HG02885 (cell line): ENCODE measurements at regions not wholly inside any gene's neighbourhood (a gene's known extent, or its start where the extent isn't known, plus 50 kb on each side); places are given as distances from the start of the nearest gene placed in this dataset.

Source experiments
- ATAC-seq: cut with Tn5 transposase; IDR thresholded peaks from one replicate; pipeline ENCODE4 v1.9.1; 2021; ENCODE audit warnings: mild to moderate bottlenecking; ENCODE audit not compliant: unreplicated experiment, poor library complexity

DNA sequence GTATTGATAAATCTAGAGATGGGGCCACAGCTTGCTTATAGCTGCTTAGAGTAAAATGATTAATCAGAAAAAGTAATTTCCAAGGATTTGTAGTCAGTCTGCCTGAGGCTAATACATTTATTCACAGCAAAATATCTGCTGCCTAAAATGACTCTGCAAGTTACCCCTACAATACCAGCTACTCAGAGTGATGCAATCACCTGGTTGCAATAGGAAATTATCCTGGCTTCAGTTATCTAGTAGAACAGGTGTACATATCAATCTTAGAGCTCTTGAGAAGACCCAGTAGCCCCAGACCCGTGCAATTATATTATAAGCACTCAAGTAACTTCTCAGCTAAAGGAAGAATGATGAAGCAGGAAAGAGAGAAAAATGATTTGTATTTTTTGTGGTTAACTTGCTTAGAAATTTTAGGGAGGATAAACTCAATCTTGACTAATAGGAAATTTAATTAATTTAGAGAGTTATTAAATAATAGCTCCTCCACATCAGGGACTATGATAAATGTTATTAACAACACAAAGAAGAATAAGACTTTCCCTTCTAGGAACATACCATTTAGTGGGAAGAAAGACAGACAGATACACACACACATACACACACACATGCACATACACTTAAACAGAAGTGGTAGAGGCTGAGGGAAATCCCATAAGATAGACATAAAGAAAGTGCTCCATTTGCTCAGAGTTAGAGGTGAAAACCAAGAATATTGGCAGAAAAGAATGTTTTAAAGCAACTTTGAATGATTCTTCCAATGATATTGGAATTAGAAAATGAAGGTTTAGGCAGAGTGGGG lies 140.4 kb upstream of the PRSS1 start:
- no peak for ATAC-seq

GRCh38 chr7:142607351-142607750 lies 141.9 kb upstream of the PRSS1 start:
- no peak for ATAC-seq

GRCh38 chr7:142606081-142606480 lies 143.2 kb upstream of the PRSS1 start:
- no peak for ATAC-seq

DNA sequence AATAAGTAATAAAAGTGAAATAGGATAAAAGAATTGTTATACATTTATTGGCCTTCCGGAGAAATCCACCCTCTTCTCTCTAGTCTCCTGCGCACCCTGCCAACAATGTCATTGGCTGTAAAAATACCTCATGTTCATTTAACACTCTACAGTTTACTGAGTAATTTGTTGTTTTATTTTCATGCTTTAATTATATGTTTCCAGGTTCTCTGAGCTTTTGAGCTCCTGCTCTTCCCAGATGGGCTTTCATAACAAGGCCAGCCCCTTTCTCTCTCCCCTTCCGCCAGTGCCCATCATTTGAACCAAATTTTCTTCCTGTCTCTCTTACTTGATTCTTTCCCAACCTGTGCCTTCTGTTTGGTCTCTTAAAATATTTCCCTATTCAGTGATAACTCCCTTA lies 144.6 kb upstream of the PRSS1 start:
- ATAC-seq: no peak

- ATAC-seq: peak; percentile 57
Measured at GRCh38 chr7:142603870-142604448, 145.3 kb upstream of the PRSS1 start.

DNA sequence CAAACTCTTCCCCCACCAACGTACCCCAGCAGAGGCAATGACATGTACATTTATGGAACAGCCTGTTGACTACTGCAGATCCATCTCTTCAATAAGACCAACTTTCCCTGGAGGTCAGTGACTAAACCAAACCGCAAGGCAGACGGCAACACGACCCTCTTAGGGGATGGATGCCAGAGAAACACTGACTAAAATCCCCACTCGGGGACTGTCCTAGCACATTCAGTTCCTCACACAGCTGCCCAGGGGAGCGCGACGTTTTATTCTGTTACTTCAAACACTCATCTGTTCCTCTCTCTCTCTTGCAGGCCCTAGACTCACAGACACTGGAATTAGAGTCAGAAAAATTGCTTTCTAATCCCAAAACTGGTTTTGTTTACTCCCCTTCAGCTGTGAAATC lies 146.5 kb upstream of the PRSS1 start:
- ATAC-seq: no peak

GRCh38 chr7:142602183-142602582 lies 147.1 kb upstream of the PRSS1 start:
- ATAC-seq: no peak

- ATAC-seq: no peak
Measured at GRCh38 chr7:142598297-142598696, 151.0 kb upstream of the PRSS1 start.

DNA sequence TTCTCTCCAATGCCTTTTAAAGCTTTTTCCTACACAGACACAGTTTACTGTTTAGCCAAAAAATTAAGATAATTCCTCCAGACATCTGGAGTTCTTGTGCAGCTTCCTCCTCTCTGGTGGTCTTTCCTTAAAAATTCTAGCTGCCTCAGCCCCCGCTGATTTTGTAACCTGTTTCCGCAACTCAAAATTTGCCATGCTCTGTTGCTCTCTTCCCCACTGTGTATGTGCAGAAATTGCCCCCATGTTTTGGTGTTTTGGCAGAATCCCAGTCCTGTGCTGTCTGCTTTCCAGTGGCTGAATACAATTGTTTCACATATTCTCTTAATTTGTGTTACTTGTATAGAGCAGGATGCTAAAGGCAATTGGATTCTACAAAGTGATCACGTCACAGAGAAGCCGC lies 151.7 kb upstream of the PRSS1 start:
- ATAC-seq: no peak

- no peak for ATAC-seq
Measured at GRCh38 chr7:142595816-142596516, 153.3 kb upstream of the PRSS1 start.

DNA sequence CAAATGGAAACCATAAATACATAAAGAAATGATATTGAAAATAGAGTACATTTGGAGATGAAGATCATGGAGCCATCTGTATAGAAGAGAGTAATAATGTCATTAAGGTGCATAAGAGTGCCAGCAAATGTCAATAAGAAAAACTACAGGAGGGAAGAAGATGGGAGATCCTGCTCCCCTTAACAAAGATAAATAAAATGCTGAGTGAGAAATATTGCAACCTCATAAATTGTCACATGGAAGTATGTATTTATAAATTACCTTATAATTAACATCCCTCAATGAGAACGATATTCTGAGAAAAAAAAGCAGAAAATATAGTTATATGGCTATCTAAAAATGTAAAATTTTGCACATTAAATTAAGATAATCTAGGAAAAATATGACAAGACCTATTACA lies 155.2 kb upstream of the PRSS1 start:
- no peak for ATAC-seq

- ATAC-seq: no peak
Measured at GRCh38 chr7:142593106-142593505, 156.2 kb upstream of the PRSS1 start.

DNA sequence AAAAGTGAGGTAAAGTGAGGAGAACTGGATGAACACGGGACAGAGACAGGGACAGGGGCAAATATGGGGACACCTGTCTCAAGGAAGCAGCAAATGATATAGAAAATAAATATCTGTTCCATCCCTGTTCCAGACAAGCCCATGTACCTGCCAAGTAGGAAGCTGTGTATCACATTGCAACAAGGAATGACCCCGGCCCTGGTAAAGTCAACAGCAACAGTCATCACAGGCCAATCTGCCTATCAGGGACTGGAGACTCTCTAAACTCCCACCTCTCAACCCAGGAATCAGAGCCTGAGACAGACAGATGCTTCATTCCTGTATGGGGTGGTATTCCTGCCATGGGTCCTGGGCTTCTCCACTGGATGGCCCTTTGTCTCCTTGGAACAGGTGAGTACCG lies 156.6 kb upstream of the PRSS1 start:
- no peak for ATAC-seq

- ATAC-seq: no peak
Measured at GRCh38 chr7:142592231-142592630, 157.0 kb upstream of the PRSS1 start.

- ATAC-seq: no peak
Measured at GRCh38 chr7:142590830-142591457, 158.3 kb upstream of the PRSS1 start.

DNA sequence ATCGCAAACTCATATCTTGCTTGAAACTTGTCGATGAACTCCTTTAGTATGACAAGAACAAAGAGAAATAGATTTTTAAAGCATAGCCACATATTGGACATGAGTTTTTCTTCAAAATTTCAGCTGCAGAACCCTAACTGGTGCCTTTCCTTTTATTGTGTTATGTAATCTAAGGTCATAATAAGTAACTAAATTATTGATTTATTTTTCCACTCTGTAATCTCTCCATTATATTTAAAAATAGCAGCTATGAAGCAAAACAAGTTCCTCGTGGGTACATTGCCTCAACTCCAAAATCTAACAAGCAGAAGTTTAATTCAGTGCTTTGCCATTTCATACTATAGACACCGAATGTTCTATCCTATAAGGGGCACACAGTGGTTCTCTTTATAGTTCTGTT lies 159.2 kb upstream of the PRSS1 start:
- no peak for ATAC-seq

- peak; percentile 81 for ATAC-seq
Measured at GRCh38 chr7:142587578-142588191, 161.6 kb upstream of the PRSS1 start.

DNA sequence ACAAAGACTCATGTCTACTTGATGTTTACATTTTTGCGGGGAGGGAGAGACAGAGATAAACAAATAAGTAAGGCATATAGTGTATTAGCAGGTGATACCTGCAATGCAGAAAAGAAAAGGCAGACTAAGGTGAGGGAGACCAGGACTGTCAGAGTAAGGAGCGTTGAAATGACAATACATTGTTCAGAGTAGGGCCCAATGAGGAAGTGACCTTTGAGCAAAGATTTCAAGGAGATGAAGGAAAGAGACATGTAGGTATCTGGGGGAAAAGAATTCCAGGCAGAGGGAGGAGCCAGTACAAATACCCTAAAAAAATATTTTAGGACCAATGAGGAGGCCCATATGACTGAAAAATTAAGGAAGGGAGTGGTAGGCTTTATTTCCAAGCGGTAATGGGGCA lies 162.7 kb upstream of the PRSS1 start:
- ATAC-seq: no peak

GRCh38 chr7:142585425-142585824 lies 163.8 kb upstream of the PRSS1 start:
- ATAC-seq: no peak

DNA sequence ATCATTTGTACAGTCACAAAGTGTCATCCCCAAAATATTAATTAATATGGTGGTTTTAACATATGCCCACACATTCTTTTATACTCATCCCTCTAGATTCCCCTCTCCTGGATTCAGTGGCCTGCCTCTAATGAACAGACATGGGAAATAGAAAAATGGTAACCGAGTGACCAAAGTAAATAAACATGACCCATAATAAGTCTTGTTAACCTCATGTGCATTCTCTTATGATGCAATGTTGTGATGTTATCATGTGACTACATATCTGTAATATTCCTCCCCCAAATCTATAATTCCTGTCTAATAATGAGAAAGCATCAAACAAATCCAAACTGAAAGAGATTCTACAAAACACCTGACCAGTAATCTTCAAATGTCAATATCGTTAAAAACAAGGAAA lies 164.5 kb upstream of the PRSS1 start:
- no peak for ATAC-seq

DNA sequence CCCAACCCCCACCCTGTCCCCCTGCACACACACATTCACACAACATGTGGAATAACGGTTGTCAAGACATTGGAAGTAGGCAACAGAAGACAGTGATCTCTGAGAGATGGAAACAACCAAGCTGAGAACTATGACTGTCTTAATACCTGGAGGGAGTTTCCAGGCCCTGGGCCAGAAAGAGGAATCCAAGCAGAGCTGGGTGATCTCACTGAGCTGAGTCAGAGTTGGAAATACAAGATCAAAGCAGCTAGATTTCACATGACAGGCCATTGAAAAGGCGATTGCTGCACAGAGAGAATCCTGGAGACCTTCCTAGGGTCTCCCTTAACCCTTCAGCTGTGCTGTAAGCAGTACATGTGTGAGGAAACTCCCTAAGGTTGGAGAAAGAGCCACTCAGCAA lies 165.8 kb upstream of the PRSS1 start:
- ATAC-seq: peak; percentile 82
